NT2/D1 (cell line): ENCODE measurements at regions not wholly inside any gene's neighbourhood (a gene's known extent, or its start where the extent isn't known, plus 50 kb on each side); places are given as distances from the start of the nearest gene placed in this dataset.

ENCODE experiments used
- SUZ12 ChIP-seq: IDR thresholded peaks from 2 replicates; pipeline ENCODE4 v1.6.1; 2011; ENCODE audit not compliant: insufficient read length, insufficient read depth; ENCODE audit errors: extremely low read depth
- YY1 ChIP-seq: IDR thresholded peaks from 2 replicates; pipeline ENCODE4 v1.6.1; 2011; ENCODE audit not compliant: insufficient read length, insufficient read depth
- ZNF274 ChIP-seq: IDR thresholded peaks from 2 replicates; pipeline ENCODE4 v1.6.1; 2011; ENCODE audit warnings: mild to moderate bottlenecking, low read depth, low read length

DNA sequence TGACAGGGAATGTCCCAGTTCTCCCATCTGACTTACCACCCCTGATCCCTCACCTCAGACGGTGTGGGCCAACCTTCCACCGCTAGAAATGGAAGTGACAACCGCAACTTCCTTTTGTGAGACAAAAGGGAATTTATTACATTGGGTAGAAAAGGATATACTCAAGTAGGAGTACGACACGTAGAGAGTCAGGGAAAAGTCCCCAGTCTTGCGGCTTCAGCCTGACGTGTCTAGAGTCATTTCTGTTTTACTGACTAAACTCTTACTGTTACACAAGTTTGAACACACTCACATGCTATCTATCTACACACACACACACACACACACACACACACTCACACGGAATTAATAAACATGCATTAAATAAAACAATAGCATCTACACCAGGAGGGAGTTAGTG lies 178.9 kb downstream of the COPRS start:
- TF ChIP-seq YY1, result no peak
- TF ChIP-seq SUZ12, result no peak
- TF ChIP-seq ZNF274, result no peak
